Heart left ventricle (tissue), 16 donors: ENCODE measurements at regions not wholly inside any gene's neighbourhood (a gene's known extent, or its start where the extent isn't known, plus 50 kb on each side); places are given as distances from the start of the nearest gene placed in this dataset.

Source experiments
- ATAC-seq, 4 donors: fragments of 200-7000 bp; cut with Tn5 transposase; one replicate each; pipeline ENCODE4 v1.9.1; 2020 to 2022; ENCODE audit warnings: moderate library complexity in 4 of 4, mild to moderate bottlenecking in 3 of 4, moderate number of reproducible peaks in 1 of 4
- DNase-seq, 5 donors: peaks; one replicate each; pipeline ENCODE4 v3.0.0-alpha.2; 2020
- H3K27ac ChIP-seq, 12 donors: fragments of 200-600 bp; sonication (generic) in 4 of 12; one replicate each; pipeline versions ENCODE4 v1.5.0 to v1.8.0; 2016 to 2022; ENCODE audit warnings: mild to moderate bottlenecking in 2 of 12
- H3K27me3 ChIP-seq, 9 donors: fragments of 200-600 bp; sonication (generic) in 2 of 9; one replicate each; pipeline versions ENCODE4 v1.5.1 to v1.8.0; 2016 to 2022; ENCODE audit warnings: mild to moderate bottlenecking in 3 of 9
- H3K36me3 ChIP-seq, 9 donors: fragments of 200-600 bp; sonication (generic) in 2 of 9; one replicate each; pipeline versions ENCODE4 v1.5.0 to v1.8.0; 2018 to 2022; ENCODE audit warnings: mild to moderate bottlenecking in 2 of 9
- H3K4me1 ChIP-seq, 12 donors: fragments of 200-600 bp; sonication (generic) in 4 of 12; one replicate each; pipeline versions ENCODE4 v1.5.0 to v1.8.0; 2016 to 2022; ENCODE audit warnings: mild to moderate bottlenecking in 3 of 12
- H3K4me3 ChIP-seq, 12 donors: fragments of 200-600 bp; sonication (generic) in 4 of 12; one replicate each; pipeline versions ENCODE4 v1.5.0 to v1.8.0; 2017 to 2022; ENCODE audit warnings: mild to moderate bottlenecking in 9 of 12, moderate library complexity in 4 of 12
- H3K9me3 ChIP-seq, 12 donors: fragments of 200-600 bp; sonication (generic) in 4 of 12; one replicate each; pipeline versions ENCODE4 v1.5.0 to v1.8.0; 2016 to 2022; ENCODE audit warnings: mild to moderate bottlenecking in 1 of 12
- POLR2A ChIP-seq, 2 donors: fragments of 450-650 bp; IDR thresholded peaks; one replicate each; pipeline ENCODE4 v1.6.1; 2017; ENCODE audit warnings: antibody characterized with exemption in 2 of 2, mild to moderate bottlenecking in 2 of 2, moderate library complexity in 2 of 2
- WGBS, 4 donors: extraction: QIAGEN DNeasy Blood & Tissue Kit in 2 of 4; methylation state at CpG; one replicate each; pipeline versions ENCODE4 v1.1.5 to v1.1.7; 2013 to 2018; 5-methylcytosine and 5-hydroxymethylcytosine counted together
- intact Hi-C, 10 donors: fragments of 100-400 bp; cut with DNase I; formaldehyde crosslinking; loops; one replicate each; pipeline versions ENCODE4 v1.11.1 to v1.14.2; 2022
- TF ChIP-seq, protein P1 (sequence below), 12 donors: fragments of 200-600 bp; sonication (generic) in 4 of 12; IDR thresholded peaks; one replicate each; pipeline versions ENCODE4 v1.5.0 to v1.8.0; 2018 to 2022; ENCODE audit warnings: antibody characterized with exemption in 12 of 12, mild to moderate bottlenecking in 5 of 12
- donor health status: ischemic (EF 13 %, LVEDD 7.1; RV severe dilation, severe dysfunction).
- donor health status: healthy with polysubstance abuse.
- donor health status: DM: no; HTN: yes; CAD: no.
- donor health status: DM: no; HTN: no; CAD: no.
- donor health status: ischemic (EF 25% LVEDD 6.9; RV normal size, moderate dysfunction).
- donor health status: ischemic (EF 25% LVEDD 5.7; RV mildly dilated, moderate dysfunction).
- donor health status: healthy.
- donor health status: DM: yes; HTN: yes; CAD: no.
- donor health status: ischemic (EF 35%, LVEDD 5.7; RV mildly dilated, moderate dysfunction).
- donor health status: nonischemic (EF 11% LVEDD 7.7; RV severe dilation, severe dysfunction).
- donor health status: DM: yes; HTN: yes; CAD: no.
- donor health status: PGD.
- donor health status: ischemic (EF 29% LVEDD 5.4; RV normal size, mild dysfunction).
- donor health status: nonischemic (EF 23%, LVEDD 6.1; RV moderate dilation, normal function).

DNA sequence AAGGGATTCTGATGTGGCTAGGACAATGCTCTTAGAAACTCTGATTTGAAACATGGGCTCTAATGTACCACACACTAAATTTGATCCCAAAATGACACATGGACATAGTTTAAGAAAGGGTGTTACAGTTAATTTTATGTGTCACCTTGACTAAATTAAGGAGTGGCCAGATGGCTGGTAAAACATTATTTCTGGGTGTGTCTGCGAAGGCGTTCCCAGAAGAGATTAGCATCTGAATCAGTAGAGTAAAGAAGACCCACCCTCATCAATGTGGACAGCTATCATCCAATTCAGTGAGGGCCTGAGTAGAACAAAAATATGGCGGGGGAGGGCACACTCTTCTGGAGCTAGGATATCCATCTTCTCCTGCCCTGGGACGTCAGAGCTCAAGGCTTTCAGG, 283.1 kb upstream of the CHAC2 start:
- no peaks in the 10 kb centered on the region for H3K9me3 ChIP-seq
- no peaks in the 10 kb centered on the region for H3K27me3 ChIP-seq
- no peak for ATAC-seq
- no peak for TF ChIP-seq POLR2A (IDR thresholded peaks at IDR 0.05)
- TF ChIP-seq, protein P1, sequence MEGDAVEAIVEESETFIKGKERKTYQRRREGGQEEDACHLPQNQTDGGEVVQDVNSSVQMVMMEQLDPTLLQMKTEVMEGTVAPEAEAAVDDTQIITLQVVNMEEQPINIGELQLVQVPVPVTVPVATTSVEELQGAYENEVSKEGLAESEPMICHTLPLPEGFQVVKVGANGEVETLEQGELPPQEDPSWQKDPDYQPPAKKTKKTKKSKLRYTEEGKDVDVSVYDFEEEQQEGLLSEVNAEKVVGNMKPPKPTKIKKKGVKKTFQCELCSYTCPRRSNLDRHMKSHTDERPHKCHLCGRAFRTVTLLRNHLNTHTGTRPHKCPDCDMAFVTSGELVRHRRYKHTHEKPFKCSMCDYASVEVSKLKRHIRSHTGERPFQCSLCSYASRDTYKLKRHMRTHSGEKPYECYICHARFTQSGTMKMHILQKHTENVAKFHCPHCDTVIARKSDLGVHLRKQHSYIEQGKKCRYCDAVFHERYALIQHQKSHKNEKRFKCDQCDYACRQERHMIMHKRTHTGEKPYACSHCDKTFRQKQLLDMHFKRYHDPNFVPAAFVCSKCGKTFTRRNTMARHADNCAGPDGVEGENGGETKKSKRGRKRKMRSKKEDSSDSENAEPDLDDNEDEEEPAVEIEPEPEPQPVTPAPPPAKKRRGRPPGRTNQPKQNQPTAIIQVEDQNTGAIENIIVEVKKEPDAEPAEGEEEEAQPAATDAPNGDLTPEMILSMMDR (IDR thresholded peaks at IDR 0.05) = no peak
- no peak overlapping the region for H3K4me3 ChIP-seq
- no peak for DNase-seq
- H3K4me1 ChIP-seq = peaks cover 0 to 14% (median 0%) of the 10 kb centered on the region in 12 donors
- 88 to 96% (median 93%) methylated on average over 4 of the region's 4 CpGs for WGBS, 4 donors
- intact Hi-C loops = no loop called here
- no peaks in the 10 kb centered on the region for H3K36me3 ChIP-seq
- no peak overlapping the region for H3K27ac ChIP-seq

DNA sequence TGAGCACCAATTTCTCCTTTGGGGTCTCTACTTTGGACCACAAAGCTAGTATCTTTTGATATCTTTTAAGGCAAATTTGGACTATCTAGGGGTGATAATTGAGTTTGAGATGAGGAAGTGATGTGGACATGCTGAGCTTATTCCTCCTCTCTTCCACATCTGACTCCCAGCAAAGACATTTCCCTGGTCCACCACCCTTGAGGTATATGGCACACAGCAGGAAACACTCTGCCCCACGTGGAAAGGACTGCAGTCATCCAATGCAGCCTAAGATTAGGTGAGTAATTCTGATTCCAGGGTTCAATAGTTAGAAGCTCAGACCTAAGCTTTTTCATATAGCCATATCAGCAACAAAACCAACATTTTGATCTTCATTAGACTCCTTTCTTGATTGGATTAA, 290.1 kb upstream of the CHAC2 start:
- TF ChIP-seq, protein P1 (IDR thresholded peaks at IDR 0.05) = no peak
- TF ChIP-seq POLR2A (IDR thresholded peaks at IDR 0.05) = no peak
- Histone ChIP-seq H3K27me3 (no peaks in the 10 kb centered on the region), H3K27ac (no peak overlapping the region), H3K9me3 (no peaks in the 10 kb centered on the region), H3K4me3 (no peak overlapping the region), H3K36me3 (no peaks in the 10 kb centered on the region), H3K4me1 (no peaks in the 10 kb centered on the region)
- ATAC-seq (no peak), DNase-seq (no peak)
- WGBS, 4 donors = 21 to 47% (median 38%) methylated on average over 1 of the region's 1 CpG
- intact Hi-C loops = loop anchor here in 2 of 10 donors (10.0 kb wide), 1 partner anchor 663 kb away; no protein-coding TSS in a partner anchor

DNA sequence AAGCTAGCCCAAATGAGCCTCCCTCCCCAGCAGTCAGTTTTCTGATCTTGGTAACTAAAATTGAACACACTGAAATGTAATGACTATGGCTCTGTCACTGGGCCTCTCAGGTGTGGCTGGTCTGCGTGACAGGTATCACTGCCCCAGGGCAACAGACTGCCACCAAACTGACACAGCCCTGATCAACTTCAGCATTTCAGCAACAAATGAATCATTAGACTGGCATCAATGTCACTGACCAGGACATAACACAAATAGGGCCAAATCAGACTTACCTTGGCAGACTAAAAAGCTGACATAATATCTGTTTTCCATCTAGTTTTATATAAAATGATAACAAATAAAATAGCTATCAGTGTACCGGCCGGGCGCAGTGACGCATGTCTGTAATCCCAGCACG, 290.8 kb upstream of the CHAC2 start:
- H3K27me3 ChIP-seq = no peaks in the 10 kb centered on the region
- no peaks in the 10 kb centered on the region for H3K36me3 ChIP-seq
- WGBS, 4 donors = 93 to 97% (median 96%) methylated on average over 6 of the region's 6 CpGs
- H3K4me3 ChIP-seq = no peak overlapping the region
- H3K4me1 ChIP-seq = no peaks in the 10 kb centered on the region
- TF ChIP-seq, protein P1 (IDR thresholded peaks at IDR 0.05) = no peak
- no peak for TF ChIP-seq POLR2A (IDR thresholded peaks at IDR 0.05)
- intact Hi-C loops = loop anchor here in 2 of 10 donors (10.0 kb wide), 1 partner anchor 662 kb away; no protein-coding TSS in a partner anchor
- no peaks in the 10 kb centered on the region for H3K9me3 ChIP-seq
- ATAC-seq (no peak), DNase-seq (no peak)
- H3K27ac ChIP-seq = no peak overlapping the region

DNA sequence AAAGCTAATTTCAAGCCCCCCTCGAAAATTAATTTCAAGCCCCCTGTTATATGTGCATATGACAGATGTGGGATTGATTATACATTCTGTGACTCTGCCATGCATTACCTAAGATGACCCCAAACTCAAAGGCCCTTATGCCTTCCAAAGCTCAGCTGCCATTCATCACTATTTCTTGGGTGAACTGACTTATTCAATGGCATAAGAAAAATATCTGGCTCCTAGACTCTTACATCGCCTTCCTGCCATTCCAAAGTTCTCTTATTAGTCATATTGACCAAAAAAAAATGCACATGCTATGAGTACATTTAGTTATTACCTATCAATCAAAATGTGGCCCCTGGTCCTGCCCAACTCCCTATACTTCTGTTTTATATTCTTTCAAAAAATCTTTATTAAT, 291.8 kb upstream of the CHAC2 start:
- intact Hi-C loops = loop anchor here in 2 of 10 donors (10.0 kb wide), 1 partner anchor 661 kb away; no protein-coding TSS in a partner anchor
- ATAC-seq (no peak), DNase-seq (no peak)
- no peak overlapping the region for H3K27ac ChIP-seq
- H3K36me3 ChIP-seq = no peaks in the 10 kb centered on the region
- WGBS, 4 donors = 80 to 96% (median 87%) methylated on average over 2 of the region's 2 CpGs
- H3K4me1 ChIP-seq = no peaks in the 10 kb centered on the region
- H3K9me3 ChIP-seq = no peaks in the 10 kb centered on the region
- TF ChIP-seq, protein P1 (IDR thresholded peaks at IDR 0.05) = no peak
- no peak for TF ChIP-seq POLR2A (IDR thresholded peaks at IDR 0.05)
- no peak overlapping the region for H3K4me3 ChIP-seq
- no peaks in the 10 kb centered on the region for H3K27me3 ChIP-seq
